ENCODE measurements at regions not wholly inside any gene's neighbourhood (a gene's known extent, or its start where the extent isn't known, plus 50 kb on each side); places are given as distances from the start of the nearest gene placed in this dataset.
"Not testable (repeated sequence)": the region's sequence is repeated elsewhere in the genome, so short reads cannot be mapped to it uniquely, and the experiment has no call there.

GRCh38 chr11:129503646-129504045 lies 128.0 kb downstream of the BARX2 start:
- no peak for DNase-seq

GRCh38 chr11:129505266-129505665 lies 129.6 kb downstream of the BARX2 start:
- no peak for DNase-seq

GRCh38 chr11:129508163-129508562 lies 132.5 kb downstream of the BARX2 start:
- DNase-seq: no peak

- DNase-seq: no peak
These were observed 152.6 kb downstream of the BARX2 start for GRCh38 chr11:129528296-129528695.

- DNase-seq: no peak
These were observed 154.7 kb downstream of the BARX2 start for GRCh38 chr11:129530154-129530895.

GRCh38 chr11:129533395-129533794 lies 157.7 kb downstream of the BARX2 start:
- no peak for DNase-seq

- DNase-seq: no peak
These were observed 160.7 kb downstream of the BARX2 start for GRCh38 chr11:129536338-129536737.

DNA sequence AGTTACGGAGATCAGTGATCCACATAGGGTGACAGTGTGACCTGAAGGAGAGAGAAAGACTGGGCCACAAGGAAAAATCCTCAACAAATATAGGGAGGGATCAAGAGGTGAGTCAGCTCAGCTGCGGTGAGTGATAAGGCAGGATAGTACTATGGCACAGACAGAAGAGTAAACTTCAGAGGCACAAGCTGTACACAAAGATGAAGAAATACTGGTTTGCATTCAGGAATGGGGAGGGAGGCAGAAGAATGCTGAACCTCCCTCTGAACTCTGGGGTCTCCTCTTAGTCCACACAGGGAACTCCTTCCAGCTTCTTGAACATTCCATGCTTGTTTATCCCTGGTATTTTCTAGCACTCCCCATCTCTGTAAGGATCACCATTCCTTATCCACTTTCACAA lies 162.7 kb downstream of the BARX2 start:
- no peak for DNase-seq

DNA sequence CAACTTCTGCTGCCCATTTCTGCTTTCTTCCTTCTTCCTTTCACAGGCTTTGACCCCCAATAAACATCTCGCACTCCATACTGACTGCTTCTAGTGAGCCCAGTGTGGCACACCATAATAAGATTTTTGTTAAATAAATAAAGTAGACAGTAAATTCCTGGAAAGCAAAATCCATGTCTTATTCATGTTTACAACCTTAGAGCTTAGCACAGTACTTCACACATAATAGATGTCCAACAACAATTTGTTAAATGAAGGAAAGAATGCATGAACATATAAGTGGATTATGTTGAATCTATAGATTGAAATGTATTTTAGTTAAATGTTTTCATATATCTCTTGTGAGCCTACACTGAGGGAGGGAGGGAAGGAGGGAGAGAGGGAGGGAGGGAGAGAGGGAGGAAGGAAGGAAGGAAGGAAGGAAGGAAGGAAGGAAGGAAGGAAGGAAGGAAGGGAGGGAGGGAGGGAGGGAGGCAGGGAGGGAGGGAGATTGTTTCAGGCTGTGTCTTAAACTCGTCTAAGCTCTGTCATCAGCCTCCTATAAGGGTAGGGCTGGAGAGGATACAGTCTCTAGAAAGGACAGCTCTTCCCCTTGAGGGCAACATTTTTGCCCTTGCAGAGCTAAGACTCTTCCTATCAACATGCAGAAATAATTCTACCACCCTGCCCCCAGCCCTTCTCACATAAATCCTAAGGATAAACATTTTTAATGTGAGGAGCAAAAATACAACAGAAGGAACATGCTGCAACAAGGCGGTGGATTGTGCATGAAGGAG lies 168.1 kb downstream of the BARX2 start:
- DNase-seq: no peak

- DNase-seq: no peak
These were observed 169.0 kb downstream of the BARX2 start for GRCh38 chr11:129544691-129545090.

- DNase-seq: no peak
These were observed 170.6 kb downstream of the BARX2 start for GRCh38 chr11:129546266-129546665.

GRCh38 chr11:129557421-129557820 lies 181.8 kb downstream of the BARX2 start:
- DNase-seq: no peak

DNA sequence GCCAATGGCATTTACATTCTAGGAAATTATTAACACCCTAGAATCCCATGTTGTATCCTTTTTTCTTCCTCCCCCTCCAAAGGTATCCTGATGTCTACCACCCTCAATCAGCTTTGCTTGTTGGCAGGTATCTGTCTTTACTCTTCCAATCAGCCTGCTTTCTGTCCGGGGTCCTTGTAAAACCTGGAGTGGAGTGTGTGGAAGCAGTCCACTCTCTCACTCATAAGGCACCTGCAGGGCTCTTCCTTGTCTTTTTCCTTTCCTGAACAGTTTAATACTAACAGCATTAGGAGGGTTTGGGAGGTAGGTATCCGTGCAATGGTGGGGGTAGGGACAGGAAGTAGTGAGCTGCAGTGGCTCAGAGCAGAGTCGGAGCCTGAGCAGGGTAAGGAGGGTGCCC lies 193.4 kb downstream of the BARX2 start:
- no peak for DNase-seq

DNA sequence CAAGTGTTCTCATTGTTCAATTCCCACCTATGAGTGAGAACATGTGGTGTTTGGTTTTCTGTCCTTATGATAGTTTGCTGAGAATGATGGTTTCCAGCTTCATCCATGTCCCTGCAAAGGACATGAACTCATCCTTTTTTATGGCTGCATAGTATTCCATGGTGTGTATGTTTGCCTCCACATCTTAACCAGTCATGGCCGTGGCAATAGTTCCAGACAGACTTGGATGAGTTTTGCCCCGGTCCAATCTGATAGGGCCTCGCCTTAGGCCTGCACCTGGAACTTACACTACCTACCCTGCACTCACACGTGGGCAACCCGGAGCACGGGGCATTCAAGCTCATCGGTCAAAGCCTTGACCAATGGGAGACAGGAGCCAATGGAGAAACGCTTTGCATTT lies 197.0 kb downstream of the BARX2 start:
- DNase-seq: not testable (repeated sequence)

- no peak for DNase-seq
These were observed 197.5 kb downstream of the BARX2 start for GRCh38 chr11:129573161-129573560.

DNA sequence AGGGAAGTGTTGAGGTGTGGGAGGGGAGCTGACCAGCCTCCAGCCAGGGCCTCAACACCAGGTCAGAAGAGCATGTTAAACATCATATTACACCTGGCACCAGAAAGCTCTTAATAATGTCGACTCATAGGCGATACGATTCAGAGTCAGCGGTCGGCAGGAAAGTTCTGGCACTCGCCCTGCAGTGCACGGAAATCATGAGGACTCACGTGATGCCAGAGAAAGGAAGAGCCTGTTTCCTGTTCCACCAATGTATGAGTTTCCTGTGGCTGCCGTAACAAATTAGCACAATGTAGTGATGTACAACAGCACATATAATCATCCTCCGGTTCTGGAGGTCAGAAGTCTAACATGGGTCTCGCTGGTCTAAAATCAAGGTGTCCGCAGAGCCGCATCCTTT lies 198.8 kb downstream of the BARX2 start:
- DNase-seq: no peak

DNA sequence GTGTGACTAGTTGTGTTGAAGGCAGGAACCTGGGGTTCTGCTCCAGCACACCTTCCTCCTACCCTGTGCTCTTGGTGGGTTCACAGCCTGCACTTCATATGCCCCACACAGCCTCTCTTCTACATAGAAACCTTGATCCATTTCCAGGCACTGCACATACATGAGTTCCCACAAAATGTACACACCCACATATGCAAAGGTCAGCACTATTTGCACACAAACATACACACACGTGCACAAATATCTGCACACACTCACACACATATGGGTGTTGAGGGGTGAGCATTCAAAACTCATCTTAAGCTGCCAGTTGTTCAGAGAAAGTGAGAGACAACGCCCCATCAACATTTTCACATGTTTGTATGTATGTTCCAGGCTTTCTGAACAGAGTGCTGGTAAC lies 201.0 kb downstream of the BARX2 start:
- DNase-seq: no peak

- DNase-seq: no peak
These were observed 202.4 kb downstream of the BARX2 start for GRCh38 chr11:129578006-129578405.

DNA sequence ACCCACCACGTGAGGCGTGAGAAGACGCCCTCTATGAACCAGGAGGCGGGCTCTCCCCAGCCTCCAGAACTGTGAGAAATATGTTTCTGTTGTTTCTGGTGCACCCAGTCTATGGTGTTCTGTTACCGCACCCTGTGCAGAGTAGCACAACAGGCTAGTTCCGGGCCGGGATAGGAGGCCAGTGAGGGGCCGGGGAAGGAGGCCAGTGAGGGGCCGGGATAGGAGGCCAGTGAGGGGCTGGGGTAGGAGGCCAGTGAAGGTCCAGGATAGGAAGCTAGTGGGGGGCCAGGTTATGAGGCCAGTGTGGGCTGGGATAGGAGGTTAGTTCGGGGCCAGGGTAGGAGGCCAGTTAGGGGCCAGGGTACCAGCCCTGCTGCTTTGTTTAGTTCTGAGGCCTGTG lies 204.6 kb downstream of the BARX2 start:
- DNase-seq: no peak

DNA sequence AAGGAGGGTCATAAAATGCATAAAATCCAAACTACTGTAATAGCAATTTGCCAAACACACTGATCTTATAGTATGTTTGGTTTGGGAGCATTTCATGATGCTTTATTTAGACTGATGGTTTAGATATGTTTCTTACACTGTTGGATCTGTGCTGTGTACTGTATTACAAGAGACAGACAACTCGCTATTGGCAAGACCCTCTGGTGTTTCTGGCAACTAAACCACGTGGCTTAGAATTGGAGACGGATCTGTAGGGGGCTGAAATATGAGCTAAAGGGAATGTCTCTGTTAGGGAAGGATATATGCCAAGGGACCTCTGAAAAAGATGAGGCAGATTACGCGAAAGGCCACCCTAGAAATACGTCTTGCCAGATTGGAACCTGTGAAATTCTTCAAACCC lies 208.7 kb downstream of the BARX2 start:
- no peak for DNase-seq

- DNase-seq: no peak
These were observed 213.7 kb downstream of the BARX2 start for GRCh38 chr11:129589190-129589860.

GRCh38 chr11:129590030-129590752 lies 214.5 kb downstream of the BARX2 start:
- DNase-seq: no peak

Data from CD4-positive, alpha-beta T cell treated with Interleukin-15 for 1 hour (primary cell).